ENCODE measurements at regions not wholly inside any gene's neighbourhood (a gene's known extent, or its start where the extent isn't known, plus 50 kb on each side); places are given as distances from the start of the nearest gene placed in this dataset.
"Not testable (repeated sequence)": the region's sequence is repeated elsewhere in the genome, so short reads cannot be mapped to it uniquely, and the experiment has no call there.

DNA sequence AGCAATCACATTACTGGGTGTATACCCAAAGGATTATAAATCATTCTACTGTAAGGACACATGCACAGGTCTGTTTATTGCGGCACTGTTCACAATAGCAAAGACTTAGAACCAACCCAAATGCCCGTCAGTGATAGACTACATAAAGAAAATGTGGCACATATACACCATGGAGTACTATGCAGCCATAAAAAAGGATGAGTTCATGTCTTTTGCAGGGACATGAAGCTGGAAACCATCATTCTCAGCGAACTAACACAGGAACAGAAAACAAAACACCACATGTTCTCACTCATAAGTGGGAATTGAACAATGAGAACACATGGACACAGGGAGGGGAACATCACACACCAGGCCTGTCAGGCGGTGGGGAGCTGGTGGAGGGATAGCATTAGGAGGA lies 313.9 kb upstream of the NCKAP5 start:
- TF ChIP-seq, protein P1, sequence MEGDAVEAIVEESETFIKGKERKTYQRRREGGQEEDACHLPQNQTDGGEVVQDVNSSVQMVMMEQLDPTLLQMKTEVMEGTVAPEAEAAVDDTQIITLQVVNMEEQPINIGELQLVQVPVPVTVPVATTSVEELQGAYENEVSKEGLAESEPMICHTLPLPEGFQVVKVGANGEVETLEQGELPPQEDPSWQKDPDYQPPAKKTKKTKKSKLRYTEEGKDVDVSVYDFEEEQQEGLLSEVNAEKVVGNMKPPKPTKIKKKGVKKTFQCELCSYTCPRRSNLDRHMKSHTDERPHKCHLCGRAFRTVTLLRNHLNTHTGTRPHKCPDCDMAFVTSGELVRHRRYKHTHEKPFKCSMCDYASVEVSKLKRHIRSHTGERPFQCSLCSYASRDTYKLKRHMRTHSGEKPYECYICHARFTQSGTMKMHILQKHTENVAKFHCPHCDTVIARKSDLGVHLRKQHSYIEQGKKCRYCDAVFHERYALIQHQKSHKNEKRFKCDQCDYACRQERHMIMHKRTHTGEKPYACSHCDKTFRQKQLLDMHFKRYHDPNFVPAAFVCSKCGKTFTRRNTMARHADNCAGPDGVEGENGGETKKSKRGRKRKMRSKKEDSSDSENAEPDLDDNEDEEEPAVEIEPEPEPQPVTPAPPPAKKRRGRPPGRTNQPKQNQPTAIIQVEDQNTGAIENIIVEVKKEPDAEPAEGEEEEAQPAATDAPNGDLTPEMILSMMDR (IDR thresholded peaks at IDR 0.05) = not testable (repeated sequence)
- TF ChIP-seq POLR2A, POLR2AphosphoS5 (IDR thresholded peaks at IDR 0.05): not testable (repeated sequence)
